Mesendoderm (in vitro differentiated cells): ENCODE measurements at regions not wholly inside any gene's neighbourhood (a gene's known extent, or its start where the extent isn't known, plus 50 kb on each side); places are given as distances from the start of the nearest gene placed in this dataset.

Source experiments
- DNase-seq: peaks from one replicate; pipeline ENCODE4 v3.0.0; 2013
- H2AK5ac ChIP-seq: 2 replicates; pipeline ENCODE4 v1.6.1; 2013; ENCODE audit warnings: low read length, inconsistent platforms
- H2BK120ac ChIP-seq: 2 replicates; pipeline ENCODE4 v1.6.1; 2013; ENCODE audit warnings: low read depth, mild to moderate bottlenecking, low read length, moderate library complexity, mixed read lengths
- H2BK15ac ChIP-seq: replicated peaks from 2 replicates; pipeline ENCODE4 v1.6.1; 2013; ENCODE audit warnings: low read depth, mild to moderate bottlenecking, moderate library complexity
- H2BK5ac ChIP-seq: 2 replicates; pipeline ENCODE4 v1.6.1; 2013; ENCODE audit warnings: low read length, inconsistent platforms
- H3K18ac ChIP-seq: 2 replicates; pipeline ENCODE4 v1.6.1; 2013; ENCODE audit warnings: mild to moderate bottlenecking, low read length, mixed read lengths
- H3K23ac ChIP-seq: one replicate; pipeline ENCODE4 v1.6.1; 2013; ENCODE audit warnings: low read length
- H3K27ac ChIP-seq: 2 replicates; pipeline ENCODE4 v1.5.1; 2013; ENCODE audit warnings: low read depth, mild to moderate bottlenecking, inconsistent platforms, low read length, moderate library complexity
- H3K27me3 ChIP-seq: 2 replicates; pipeline ENCODE4 v1.6.1; 2013; ENCODE audit warnings: low read length, control low read depth, mild to moderate bottlenecking, inconsistent platforms; ENCODE audit not compliant: insufficient read depth, poor library complexity
- H3K36me3 ChIP-seq: 2 replicates; pipeline ENCODE4 v1.6.1; 2013; ENCODE audit warnings: low read length, inconsistent platforms; ENCODE audit not compliant: control insufficient read depth, insufficient read depth
- H3K4ac ChIP-seq: one replicate; pipeline ENCODE4 v1.6.1; 2013; ENCODE audit warnings: low read depth, mild to moderate bottlenecking, low read length, moderate library complexity
- H3K4me1 ChIP-seq: 2 replicates; pipeline ENCODE4 v1.6.1; 2013; ENCODE audit warnings: low read depth, low read length, inconsistent platforms; ENCODE audit not compliant: control insufficient read depth
- H3K4me2 ChIP-seq: 2 replicates; pipeline ENCODE4 v1.6.1; 2013; ENCODE audit warnings: low read length
- H3K4me3 ChIP-seq: 2 replicates; pipeline ENCODE4 v1.5.1; 2013; ENCODE audit warnings: mild to moderate bottlenecking, low read length
- H3K56ac ChIP-seq: one replicate; pipeline ENCODE4 v1.6.1; 2013; ENCODE audit warnings: low read length
- H3K79me1 ChIP-seq: 2 replicates; pipeline ENCODE4 v1.6.1; 2013; ENCODE audit warnings: low read length, inconsistent platforms
- H3K79me2 ChIP-seq: 2 replicates; pipeline ENCODE4 v1.6.1; 2013; ENCODE audit warnings: mild to moderate bottlenecking, low read length; ENCODE audit not compliant: control insufficient read depth, insufficient read depth
- H3K9ac ChIP-seq: 2 replicates; pipeline ENCODE4 v1.6.1; 2013; ENCODE audit warnings: low read length, inconsistent platforms
- H4K5ac ChIP-seq: one replicate; pipeline ENCODE4 v1.6.1; 2013; ENCODE audit warnings: low read length
- H4K8ac ChIP-seq: one replicate; pipeline ENCODE4 v1.6.1; 2013; ENCODE audit warnings: low read depth, mild to moderate bottlenecking, control low read depth, low read length, moderate library complexity
- WGBS: extraction: QIAGEN DNeasy Blood & Tissue Kit; methylation state at CpG from one replicate; pipeline ENCODE4 v1.1.7; 2013; ENCODE audit warnings: low lambda C conversion rate, missing lambda C conversion rate; ENCODE audit not compliant: insufficient coverage; ENCODE audit errors: extremely low coverage; 5-methylcytosine and 5-hydroxymethylcytosine counted together

GRCh38 chr10:128326251-128326650 lies 200.0 kb upstream of the MKI67 start:
- Histone ChIP-seq H3K9ac (no peak overlapping the region), H3K79me1 (no peaks in the 10 kb centered on the region), H3K4me3 (no peak overlapping the region), H3K56ac (no peak overlapping the region), H4K5ac (no peak overlapping the region), H3K4ac (no peak overlapping the region), H3K18ac (no peak overlapping the region), H2BK120ac (no peak overlapping the region), H3K79me2 (no peaks in the 10 kb centered on the region), H3K4me2 (no peak overlapping the region), H3K27ac (no peak overlapping the region), H3K4me1 (no peaks in the 10 kb centered on the region), H3K36me3 (no peaks in the 10 kb centered on the region), H4K8ac (no peak overlapping the region), H2BK5ac (no peak overlapping the region), H2BK15ac (no peak overlapping the region), H3K27me3 (no peaks in the 10 kb centered on the region), H3K23ac (no peak overlapping the region), H2AK5ac (no peak overlapping the region)
- no peak for DNase-seq
- no CpG with 5 or more reads among the region's 19 CpGs for WGBS

GRCh38 chr10:128326851-128327250 lies 200.6 kb upstream of the MKI67 start:
- Histone ChIP-seq H4K5ac (no peak overlapping the region), H3K27ac (no peak overlapping the region), H3K4me2 (no peak overlapping the region), H2AK5ac (no peak overlapping the region), H3K56ac (no peak overlapping the region), H2BK120ac (no peak overlapping the region), H3K36me3 (no peaks in the 10 kb centered on the region), H3K4me1 (no peaks in the 10 kb centered on the region), H3K9ac (no peak overlapping the region), H3K79me2 (no peaks in the 10 kb centered on the region), H3K27me3 (no peaks in the 10 kb centered on the region), H4K8ac (no peak overlapping the region), H3K23ac (no peak overlapping the region), H3K4ac (no peak overlapping the region), H2BK5ac (no peak overlapping the region), H3K4me3 (no peak overlapping the region), H2BK15ac (no peak overlapping the region), H3K18ac (no peak overlapping the region), H3K79me1 (no peaks in the 10 kb centered on the region)
- WGBS, result no CpG with 5 or more reads among the region's 11 CpGs
- no peak for DNase-seq

GRCh38 chr10:128336401-128336800 lies 210.2 kb upstream of the MKI67 start:
- Histone ChIP-seq H3K79me1 (no peaks in the 10 kb centered on the region), H3K27ac (no peak overlapping the region), H3K79me2 (no peaks in the 10 kb centered on the region), H2BK5ac (no peak overlapping the region), H2AK5ac (no peak overlapping the region), H4K8ac (no peak overlapping the region), H3K56ac (no peak overlapping the region), H3K18ac (no peak overlapping the region), H3K4me1 (no peaks in the 10 kb centered on the region), H3K4me2 (no peak overlapping the region), H4K5ac (no peak overlapping the region), H3K4ac (no peak overlapping the region), H3K23ac (no peak overlapping the region), H2BK120ac (no peak overlapping the region), H3K4me3 (no peak overlapping the region), H2BK15ac (no peak overlapping the region), H3K36me3 (no peaks in the 10 kb centered on the region), H3K27me3 (no peaks in the 10 kb centered on the region), H3K9ac (no peak overlapping the region)
- DNase-seq, result no peak
- no CpG with 5 or more reads among the region's 6 CpGs for WGBS

- no peak overlapping the region for H4K5ac ChIP-seq
- H3K36me3 ChIP-seq, result no peaks in the 10 kb centered on the region
- no CpG with 5 or more reads among the region's 7 CpGs for WGBS
- no peak overlapping the region for H3K18ac ChIP-seq
- no peak overlapping the region for H4K8ac ChIP-seq
- H3K4me1 ChIP-seq, result no peaks in the 10 kb centered on the region
- no peak overlapping the region for H2AK5ac ChIP-seq
- no peaks in the 10 kb centered on the region for H3K27me3 ChIP-seq
- no peak overlapping the region for H3K27ac ChIP-seq
- no peaks in the 10 kb centered on the region for H3K79me1 ChIP-seq
- no peak overlapping the region for H2BK15ac ChIP-seq
- no peaks in the 10 kb centered on the region for H3K79me2 ChIP-seq
- no peak overlapping the region for H3K9ac ChIP-seq
- H3K23ac ChIP-seq, result no peak overlapping the region
- H3K4me3 ChIP-seq, result no peak overlapping the region
- H2BK120ac ChIP-seq, result no peak overlapping the region
- DNase-seq, result no peak
- no peak overlapping the region for H3K56ac ChIP-seq
- H2BK5ac ChIP-seq, result no peak overlapping the region
- H3K4me2 ChIP-seq, result no peak overlapping the region
- H3K4ac ChIP-seq, result no peak overlapping the region
Measured at GRCh38 chr10:128337860-128338378, 211.7 kb upstream of the MKI67 start.

- no peaks in the 10 kb centered on the region for H3K79me1 ChIP-seq
- no peaks in the 10 kb centered on the region for H3K27me3 ChIP-seq
- no CpG with 5 or more reads among the region's 3 CpGs for WGBS
- no peak overlapping the region for H2AK5ac ChIP-seq
- H3K56ac ChIP-seq, result no peak overlapping the region
- H3K36me3 ChIP-seq, result no peaks in the 10 kb centered on the region
- H3K9ac ChIP-seq, result no peak overlapping the region
- H3K4me3 ChIP-seq, result no peak overlapping the region
- H3K23ac ChIP-seq, result no peak overlapping the region
- no peak overlapping the region for H3K4ac ChIP-seq
- no peak overlapping the region for H3K4me2 ChIP-seq
- H3K27ac ChIP-seq, result no peak overlapping the region
- H3K79me2 ChIP-seq, result no peaks in the 10 kb centered on the region
- DNase-seq, result no peak
- H4K5ac ChIP-seq, result no peak overlapping the region
- H2BK15ac ChIP-seq, result no peak overlapping the region
- no peaks in the 10 kb centered on the region for H3K4me1 ChIP-seq
- no peak overlapping the region for H2BK120ac ChIP-seq
- no peak overlapping the region for H2BK5ac ChIP-seq
- H3K18ac ChIP-seq, result no peak overlapping the region
- H4K8ac ChIP-seq, result no peak overlapping the region
Measured at GRCh38 chr10:128338951-128339350, 212.7 kb upstream of the MKI67 start.

GRCh38 chr10:128339753-128340152 lies 213.5 kb upstream of the MKI67 start:
- Histone ChIP-seq H3K56ac (no peak overlapping the region), H3K4me2 (no peak overlapping the region), H3K36me3 (no peaks in the 10 kb centered on the region), H3K27ac (no peak overlapping the region), H3K23ac (no peak overlapping the region), H3K9ac (no peak overlapping the region), H3K4me1 (no peaks in the 10 kb centered on the region), H2BK120ac (no peak overlapping the region), H4K8ac (no peak overlapping the region), H3K79me2 (no peaks in the 10 kb centered on the region), H3K4ac (no peak overlapping the region), H3K27me3 (no peaks in the 10 kb centered on the region), H4K5ac (no peak overlapping the region), H3K18ac (no peak overlapping the region), H3K79me1 (no peaks in the 10 kb centered on the region), H2BK5ac (no peak overlapping the region), H2AK5ac (no peak overlapping the region), H2BK15ac (no peak overlapping the region), H3K4me3 (no peak overlapping the region)
- DNase-seq, result no peak
- WGBS, result no CpG with 5 or more reads among the region's 4 CpGs
